Muscle layer of colon (tissue), 2 donors: ENCODE measurements at regions not wholly inside any gene's neighbourhood (a gene's known extent, or its start where the extent isn't known, plus 50 kb on each side); places are given as distances from the start of the nearest gene placed in this dataset.
"Not testable (repeated sequence)": the region's sequence is repeated elsewhere in the genome, so short reads cannot be mapped to it uniquely, and the experiment has no call there.

Source experiments
- H3K27ac ChIP-seq: one replicate; pipeline ENCODE4 v1.7.0; 2013; ENCODE audit warnings: low read depth, mild to moderate bottlenecking, low read length, moderate library complexity
- H3K27me3 ChIP-seq, 2 donors: one replicate each; pipeline ENCODE4 v1.7.0; 2013; ENCODE audit warnings: low read length in 2 of 2, mild to moderate bottlenecking in 2 of 2; ENCODE audit not compliant: insufficient read depth in 2 of 2, control insufficient read depth in 1 of 2
- H3K36me3 ChIP-seq: one replicate; pipeline ENCODE4 v1.7.0; 2013; ENCODE audit warnings: mild to moderate bottlenecking, low read length; ENCODE audit not compliant: insufficient read depth
- H3K4me1 ChIP-seq: one replicate; pipeline ENCODE4 v1.7.0; 2013; ENCODE audit warnings: mild to moderate bottlenecking, low read length; ENCODE audit not compliant: insufficient read depth
- H3K4me3 ChIP-seq, 2 donors: one replicate each; pipeline ENCODE4 v1.7.0; 2013; ENCODE audit warnings: low read length in 2 of 2, low read depth in 1 of 2, mild to moderate bottlenecking in 1 of 2, moderate library complexity in 1 of 2
- H3K9ac ChIP-seq: one replicate; pipeline ENCODE4 v1.7.0; 2013; ENCODE audit warnings: low read length
- H3K9me3 ChIP-seq: one replicate; pipeline ENCODE4 v1.7.0; 2013; ENCODE audit warnings: mild to moderate bottlenecking, low read length
- donor health status: abdominal sarcoma.
- donor health status: Adenocarcinoma of cecum.

DNA sequence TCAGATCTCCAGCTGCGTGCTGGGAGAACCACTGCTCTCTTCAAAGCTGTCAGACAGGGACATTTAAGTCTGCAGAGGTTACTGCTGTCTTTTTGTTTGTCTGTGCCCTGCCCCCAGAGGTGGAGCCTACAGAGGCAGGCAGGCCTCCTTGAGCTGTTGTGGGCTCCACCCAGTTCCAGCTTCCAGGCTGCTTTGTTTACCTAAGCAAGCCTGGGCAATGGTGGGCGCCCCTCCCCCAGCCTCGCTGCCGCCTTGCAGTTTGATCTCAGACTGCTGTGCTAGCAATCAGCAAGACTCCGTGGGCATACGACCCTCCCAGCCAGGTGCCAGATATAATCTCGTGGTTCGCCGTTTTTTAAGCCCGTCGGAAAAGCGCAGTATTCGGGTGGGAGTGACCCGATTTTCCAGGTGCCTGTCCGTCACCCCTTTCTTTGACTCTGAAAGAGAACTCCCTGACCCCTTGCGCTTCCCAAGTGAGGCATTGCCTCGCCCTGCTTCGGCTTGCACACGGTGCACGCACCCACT, 288.2 kb downstream of the RASEF start:
- not testable (repeated sequence) for H3K9me3 ChIP-seq, H3K27me3 ChIP-seq, H3K4me1 ChIP-seq, H3K27ac ChIP-seq, H3K9ac ChIP-seq, H3K36me3 ChIP-seq, H3K4me3 ChIP-seq

DNA sequence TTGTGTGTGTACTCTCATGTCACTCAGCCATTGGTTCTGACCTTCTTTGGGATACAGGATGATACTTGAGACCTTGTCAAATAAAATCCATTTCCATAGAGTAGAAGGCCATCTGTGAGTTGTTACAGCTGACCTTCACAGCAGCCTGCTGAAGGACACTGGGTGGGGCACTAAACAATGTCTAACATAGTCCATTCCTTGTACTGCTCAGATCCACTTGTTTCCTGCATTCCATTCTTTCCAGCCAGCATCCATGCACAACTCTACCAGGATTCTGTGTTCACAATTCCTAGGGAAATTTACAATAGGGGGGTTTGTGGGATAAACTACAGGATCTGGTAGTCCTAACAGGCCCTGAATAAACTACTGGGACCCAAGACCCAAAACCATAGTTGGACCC, 286.4 kb downstream of the RASEF start:
- H3K36me3 ChIP-seq: no peaks in the 10 kb centered on the region
- H3K9me3 ChIP-seq: peaks cover 3% of the 10 kb centered on the region
- H3K4me1 ChIP-seq: no peaks in the 10 kb centered on the region
- H3K27me3 ChIP-seq: no peaks in the 10 kb centered on the region
- H3K27ac ChIP-seq: no peak overlapping the region
- H3K9ac ChIP-seq: no peak overlapping the region
- H3K4me3 ChIP-seq: no peak overlapping the region

DNA sequence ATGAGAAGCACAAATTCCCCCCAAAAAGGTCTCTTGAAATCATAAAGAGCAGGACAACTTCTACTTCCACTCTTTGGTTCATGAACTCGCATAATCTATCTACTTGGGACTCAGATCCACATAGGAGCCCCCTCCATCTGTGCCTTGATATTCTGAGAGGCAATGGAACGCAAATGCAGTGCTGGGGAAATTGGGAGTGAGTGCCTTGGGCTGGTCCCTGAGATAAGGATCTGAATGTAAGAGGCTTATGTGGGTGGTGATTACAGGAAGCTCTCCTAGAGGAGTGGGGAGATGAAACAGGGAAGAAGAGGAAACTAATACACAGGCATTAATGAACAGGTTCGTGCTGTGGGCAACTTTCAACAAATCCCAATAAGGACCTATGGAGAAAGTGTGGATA, 285.6 kb downstream of the RASEF start:
- no peaks in the 10 kb centered on the region for H3K27me3 ChIP-seq
- no peak overlapping the region for H3K27ac ChIP-seq
- no peak overlapping the region for H3K9ac ChIP-seq
- no peak overlapping the region for H3K4me3 ChIP-seq
- no peaks in the 10 kb centered on the region for H3K36me3 ChIP-seq
- peaks cover 3% of the 10 kb centered on the region for H3K9me3 ChIP-seq
- H3K4me1 ChIP-seq: no peaks in the 10 kb centered on the region

DNA sequence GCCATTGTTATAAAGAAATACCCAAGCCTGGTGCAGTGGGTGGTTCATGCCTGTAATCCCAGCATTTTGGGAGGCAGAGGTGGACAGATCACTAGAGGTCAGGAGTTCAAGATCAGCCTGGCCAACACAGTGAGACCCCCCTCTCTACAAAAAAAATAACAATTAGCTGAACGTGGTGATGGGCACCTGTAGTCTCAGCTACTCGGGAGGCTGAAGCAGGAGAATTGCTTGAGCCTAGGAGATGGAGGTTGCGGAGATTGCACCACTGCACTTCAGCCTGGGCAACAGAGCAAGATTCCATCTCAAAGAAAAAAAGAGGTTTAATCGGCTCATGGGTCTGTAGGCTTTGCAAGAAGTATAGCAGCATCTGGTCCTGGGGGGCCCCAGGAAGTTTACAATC, 284.0 kb downstream of the RASEF start:
- H3K36me3 ChIP-seq, H3K27me3 ChIP-seq, H3K9ac ChIP-seq, H3K9me3 ChIP-seq, H3K4me1 ChIP-seq, H3K4me3 ChIP-seq, H3K27ac ChIP-seq: not testable (repeated sequence)

DNA sequence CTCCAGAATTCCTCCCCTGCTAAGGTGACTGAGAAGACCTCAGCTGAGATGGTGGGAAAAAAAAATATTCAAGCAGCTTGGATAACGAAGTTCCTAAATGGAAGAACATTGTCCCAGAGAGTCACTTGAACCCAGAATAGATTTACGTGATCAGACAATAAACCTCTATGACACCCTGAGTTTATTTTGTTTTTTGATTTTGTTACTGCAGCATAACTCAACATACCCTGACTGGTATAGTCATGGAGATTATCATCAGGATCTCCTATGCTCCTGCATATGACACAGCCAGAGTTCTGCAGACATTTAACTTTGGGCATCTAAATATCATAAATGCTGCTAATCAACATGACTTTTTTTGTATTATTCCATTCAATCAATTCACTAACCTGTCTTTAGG, 282.9 kb downstream of the RASEF start:
- H3K36me3 ChIP-seq: no peaks in the 10 kb centered on the region
- no peak overlapping the region for H3K27ac ChIP-seq
- H3K9me3 ChIP-seq: peaks cover 3% of the 10 kb centered on the region
- H3K9ac ChIP-seq: no peak overlapping the region
- H3K4me1 ChIP-seq: no peaks in the 10 kb centered on the region
- H3K4me3 ChIP-seq: no peak overlapping the region
- H3K27me3 ChIP-seq: no peaks in the 10 kb centered on the region

DNA sequence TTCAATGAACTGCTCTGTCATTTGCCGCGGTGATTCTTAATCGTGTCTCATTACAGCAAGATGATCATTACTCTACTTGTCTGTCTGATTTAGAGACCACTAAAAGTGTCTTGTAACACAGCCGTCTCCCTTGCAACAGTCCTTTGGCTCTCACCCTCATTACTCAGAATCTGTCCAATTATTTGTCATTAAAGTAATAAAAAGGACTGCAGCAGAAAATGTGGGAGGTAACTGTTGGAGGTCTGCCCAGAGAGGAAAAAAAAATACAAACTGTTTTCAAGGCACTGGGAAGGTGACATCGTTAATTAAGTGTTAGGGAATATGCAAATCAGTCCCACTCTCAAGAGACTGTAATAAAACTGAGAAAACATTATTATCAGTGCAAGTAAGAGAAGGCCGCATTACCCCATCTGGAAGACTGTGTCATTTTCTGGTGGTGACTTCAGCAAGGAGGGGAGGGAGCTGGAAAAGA, 281.0 kb downstream of the RASEF start:
- Histone ChIP-seq H3K9ac (no peak overlapping the region), H3K27me3 (no peaks in the 10 kb centered on the region), H3K4me1 (no peaks in the 10 kb centered on the region), H3K4me3 (no peak overlapping the region), H3K9me3 (peaks cover 3% of the 10 kb centered on the region), H3K36me3 (no peaks in the 10 kb centered on the region), H3K27ac (no peak overlapping the region)

DNA sequence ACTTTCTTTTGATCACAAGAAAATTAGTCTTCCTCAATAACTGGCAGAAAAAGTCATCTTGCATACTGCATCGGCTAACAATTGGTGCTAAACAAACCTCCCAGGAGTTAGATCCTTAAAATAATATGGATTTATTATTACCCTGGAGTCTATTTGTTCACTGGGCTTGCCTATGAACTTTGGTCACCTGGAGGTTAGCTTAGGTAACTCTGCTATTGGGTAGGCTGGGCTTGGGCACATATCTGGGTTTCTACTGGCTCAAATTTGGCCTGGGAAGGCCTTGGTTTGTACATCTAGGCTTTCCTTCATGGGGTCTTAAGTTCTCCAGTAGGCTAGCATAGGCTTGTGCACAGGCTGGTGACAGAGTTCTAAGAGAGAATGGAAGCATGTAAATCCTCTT, 279.9 kb downstream of the RASEF start:
- Histone ChIP-seq H3K4me3 (no peak overlapping the region), H3K27me3 (no peaks in the 10 kb centered on the region), H3K27ac (no peak overlapping the region), H3K9me3 (peaks cover 3% of the 10 kb centered on the region), H3K36me3 (no peaks in the 10 kb centered on the region), H3K9ac (no peak overlapping the region), H3K4me1 (no peaks in the 10 kb centered on the region)

DNA sequence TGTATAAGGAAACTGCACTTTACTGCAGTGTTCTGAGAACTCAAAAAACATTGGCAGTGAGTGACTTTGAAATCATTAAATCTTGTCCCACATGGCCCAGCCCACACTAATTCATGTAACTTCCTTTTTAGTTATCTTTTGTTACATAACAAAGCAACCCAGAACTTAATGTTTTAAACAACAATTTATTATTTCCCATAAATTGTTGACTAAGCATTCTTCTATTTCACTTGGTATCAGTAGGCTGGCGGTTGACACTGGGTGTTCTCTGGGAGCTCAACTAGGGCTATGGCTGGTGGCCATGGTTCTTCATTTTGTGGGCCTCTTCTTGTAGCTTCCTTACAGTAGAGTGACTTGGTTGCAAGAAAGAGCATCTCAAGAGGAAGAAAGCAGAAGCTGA, 278.4 kb downstream of the RASEF start:
- Histone ChIP-seq H3K27ac (no peak overlapping the region), H3K4me1 (no peaks in the 10 kb centered on the region), H3K4me3 (no peak overlapping the region), H3K9me3 (peaks cover 3% of the 10 kb centered on the region), H3K27me3 (no peaks in the 10 kb centered on the region), H3K9ac (no peak overlapping the region), H3K36me3 (no peaks in the 10 kb centered on the region)

DNA sequence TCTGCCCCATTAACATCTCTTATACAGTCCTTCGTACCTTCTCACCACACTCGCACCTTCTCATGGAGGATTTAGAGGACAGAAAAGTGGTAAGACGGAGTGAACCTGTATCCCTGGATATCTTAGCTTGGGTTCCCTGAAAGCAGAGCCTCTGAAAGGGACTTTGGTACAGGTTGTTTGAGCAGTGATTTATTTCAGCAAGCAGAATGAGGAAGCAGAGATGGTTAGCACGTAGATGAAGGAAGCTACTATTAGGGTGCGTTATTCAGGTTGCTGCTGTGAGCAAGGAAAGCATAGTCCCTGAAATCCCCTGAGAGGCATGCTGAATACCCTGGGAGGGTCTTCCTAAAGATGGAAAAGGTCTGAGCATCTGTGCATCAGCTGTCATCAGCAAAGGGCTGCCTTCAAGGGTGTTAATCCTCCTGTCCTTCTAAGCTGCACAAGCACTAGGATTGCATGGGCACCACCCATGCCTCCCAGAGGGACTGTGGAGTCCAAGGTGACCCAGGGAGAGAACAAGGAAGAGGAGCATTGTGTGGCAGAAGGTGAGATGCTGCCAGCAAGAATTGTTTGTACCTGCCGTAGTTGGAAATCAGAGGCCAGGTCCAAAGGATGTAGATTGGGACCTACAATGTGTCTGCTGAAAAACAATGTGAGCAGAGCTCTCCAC, 273.7 kb downstream of the RASEF start:
- Histone ChIP-seq H3K36me3 (no peaks in the 10 kb centered on the region), H3K9ac (no peak overlapping the region), H3K9me3 (no peaks in the 10 kb centered on the region), H3K4me3 (no peak overlapping the region), H3K27me3 (no peaks in the 10 kb centered on the region), H3K27ac (no peak overlapping the region), H3K4me1 (no peaks in the 10 kb centered on the region)

DNA sequence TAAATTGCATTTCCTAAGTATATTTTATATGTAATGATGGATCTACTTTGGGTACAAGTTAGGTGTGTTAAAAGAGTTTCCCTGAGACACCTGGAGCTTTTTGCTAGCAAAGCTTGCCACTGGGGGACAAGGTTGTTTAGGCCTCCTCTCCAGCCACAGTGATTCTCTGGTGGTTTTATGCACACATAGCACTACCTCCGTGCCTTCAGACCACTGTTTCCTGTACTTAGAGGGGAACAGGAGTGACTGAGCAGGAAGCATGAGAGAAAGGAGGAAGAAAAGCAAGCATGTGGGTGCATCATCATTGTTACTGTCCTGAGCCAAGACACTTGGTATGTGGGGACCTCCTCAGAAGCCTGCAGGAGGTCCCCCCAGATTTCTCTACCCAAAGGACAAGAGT, 272.1 kb downstream of the RASEF start:
- Histone ChIP-seq H3K9ac (no peak overlapping the region), H3K4me3 (no peak overlapping the region), H3K4me1 (no peaks in the 10 kb centered on the region), H3K9me3 (no peaks in the 10 kb centered on the region), H3K27ac (no peak overlapping the region), H3K36me3 (no peaks in the 10 kb centered on the region), H3K27me3 (no peaks in the 10 kb centered on the region)

DNA sequence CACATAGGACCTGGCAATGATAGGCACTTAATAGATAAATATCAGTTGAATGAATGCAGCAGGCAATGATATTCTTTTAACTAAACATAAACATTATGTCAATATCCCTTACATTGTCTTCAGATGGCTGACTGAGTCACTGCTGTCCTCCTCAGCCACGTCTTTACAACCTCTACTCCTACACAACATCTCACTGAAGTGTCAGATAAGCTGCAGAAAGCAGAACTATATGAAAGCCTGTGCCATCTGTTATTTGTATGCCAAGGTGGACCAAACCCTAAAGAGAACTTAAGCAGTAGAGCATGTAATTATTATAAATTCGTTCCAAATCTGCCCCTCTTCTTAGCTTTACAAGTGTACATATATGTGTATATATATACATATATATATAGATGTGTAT, 271.2 kb downstream of the RASEF start:
- Histone ChIP-seq H3K36me3 (no peaks in the 10 kb centered on the region), H3K4me1 (no peaks in the 10 kb centered on the region), H3K9ac (no peak overlapping the region)

DNA sequence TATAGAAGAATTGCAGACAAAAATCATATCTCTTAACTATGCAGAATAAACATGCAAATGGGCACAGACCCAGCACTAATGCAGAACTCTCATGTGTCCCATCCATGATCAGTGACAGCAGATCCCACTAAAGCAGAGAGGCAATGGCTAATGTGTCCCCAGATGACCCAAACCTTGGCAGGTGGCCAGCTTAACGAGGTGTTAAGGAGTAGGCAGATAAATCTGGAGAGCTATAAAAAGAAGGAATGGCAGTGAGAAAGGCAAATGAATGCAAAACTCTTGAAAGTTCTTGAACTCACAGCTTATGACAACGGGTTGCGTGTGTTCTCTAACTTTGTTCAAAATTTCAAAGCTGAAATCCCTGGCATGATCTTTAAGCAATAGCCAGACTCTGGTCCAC, 265.4 kb downstream of the RASEF start:
- Histone ChIP-seq H3K4me1 (peaks cover 4% of the 10 kb centered on the region), H3K27me3 (no peaks in the 10 kb centered on the region), H3K27ac (no peak overlapping the region), H3K9ac (no peak overlapping the region), H3K4me3 (no peak overlapping the region), H3K9me3 (no peaks in the 10 kb centered on the region), H3K36me3 (no peaks in the 10 kb centered on the region)

More for the DNA sequence above, 271.2 kb downstream of the RASEF start:
- Histone ChIP-seq H3K4me3 (no peak overlapping the region), H3K9me3 (no peaks in the 10 kb centered on the region), H3K27ac (no peak overlapping the region), H3K27me3 (no peaks in the 10 kb centered on the region)
